Kidney tubule cell (primary cell): ENCODE measurements at regions not wholly inside any gene's neighbourhood (a gene's known extent, or its start where the extent isn't known, plus 50 kb on each side); places are given as distances from the start of the nearest gene placed in this dataset.
"Not testable (repeated sequence)": the region's sequence is repeated elsewhere in the genome, so short reads cannot be mapped to it uniquely, and the experiment has no call there.

ENCODE experiments used
- DNase-seq: peaks from one replicate; pipeline ENCODE4 v3.0.0-alpha.2; 2018; ENCODE audit warnings: low spot score

DNA sequence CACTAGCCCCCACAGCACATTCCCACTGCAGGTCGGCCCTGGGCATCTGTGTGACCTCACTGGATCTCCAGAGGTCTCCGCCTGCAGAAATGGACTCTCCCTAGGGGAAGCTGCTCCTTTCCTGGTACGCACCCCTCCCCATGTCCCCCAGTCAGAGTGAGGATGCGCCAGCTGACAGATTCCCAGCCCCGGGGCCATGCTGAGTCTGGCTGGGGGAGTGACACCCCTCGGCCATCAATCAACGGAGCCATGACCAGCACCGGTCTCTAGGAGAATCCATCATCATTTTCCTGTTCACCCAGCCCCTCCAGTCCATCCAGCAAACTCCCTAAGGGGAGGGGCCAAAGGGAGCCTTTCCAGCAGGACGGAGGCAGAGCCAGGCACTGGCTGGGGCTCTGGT, 68.7 kb upstream of the PAX7 start:
- no peak for DNase-seq

DNA sequence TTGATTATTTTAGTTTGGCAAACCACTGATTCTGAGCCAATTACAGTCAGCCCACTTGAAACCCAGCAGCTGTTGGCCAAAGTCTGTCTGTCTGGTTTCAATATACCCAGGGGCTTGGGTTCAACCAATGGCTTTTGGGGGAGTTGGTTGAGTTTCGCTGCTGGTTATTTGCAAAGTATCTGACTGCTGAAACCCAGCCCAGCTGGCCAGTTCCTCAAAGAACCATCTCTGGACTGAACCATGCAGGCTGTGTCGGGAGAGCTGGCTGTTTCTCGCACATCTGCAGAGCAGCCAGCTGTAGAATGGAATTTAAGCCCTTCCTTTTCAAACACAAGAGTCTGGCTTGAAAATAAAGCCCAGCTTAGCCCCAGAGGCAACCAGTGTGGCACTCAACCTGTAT, 66.0 kb upstream of the PAX7 start:
- no peak for DNase-seq

DNA sequence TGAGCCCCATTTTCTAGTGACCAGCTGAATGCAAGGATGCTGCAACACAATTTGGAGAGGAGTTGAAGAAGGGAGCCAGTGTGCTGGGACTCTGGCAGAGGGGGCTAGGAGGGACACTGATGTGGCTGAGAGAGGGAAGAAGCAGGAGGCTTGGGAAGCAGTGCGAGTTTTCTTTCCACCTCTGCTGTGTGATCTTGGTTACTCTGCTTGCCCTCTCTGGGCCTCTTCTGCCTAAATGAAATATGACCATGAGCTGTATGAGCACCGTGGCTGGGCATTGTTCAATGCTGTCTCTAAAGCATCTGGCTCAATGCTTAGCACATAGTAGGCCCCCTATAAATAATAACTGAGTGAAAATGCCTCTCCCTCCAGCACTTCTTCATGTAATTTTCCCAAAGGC, 65.3 kb upstream of the PAX7 start:
- no peak for DNase-seq

DNA sequence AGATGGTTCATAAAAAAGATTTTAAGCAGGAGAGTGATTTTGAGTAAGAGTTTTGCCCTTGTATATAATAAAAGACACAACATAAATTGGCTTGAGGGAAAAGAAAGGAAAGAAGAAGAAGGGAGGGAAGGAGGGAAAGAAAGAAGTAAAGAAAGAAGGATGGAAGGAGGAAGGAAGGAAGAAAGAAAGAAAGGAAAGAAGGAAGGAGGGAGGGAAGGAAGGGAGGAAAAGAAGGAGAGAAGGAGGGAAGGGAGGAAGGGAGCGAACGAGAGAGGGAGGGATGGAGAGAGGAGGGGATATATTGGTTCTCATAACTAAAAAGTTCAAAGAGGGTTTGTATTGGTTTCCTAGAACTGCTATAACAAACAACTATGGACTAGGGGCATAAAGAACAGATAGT, 62.2 kb upstream of the PAX7 start:
- DNase-seq = no peak

DNA sequence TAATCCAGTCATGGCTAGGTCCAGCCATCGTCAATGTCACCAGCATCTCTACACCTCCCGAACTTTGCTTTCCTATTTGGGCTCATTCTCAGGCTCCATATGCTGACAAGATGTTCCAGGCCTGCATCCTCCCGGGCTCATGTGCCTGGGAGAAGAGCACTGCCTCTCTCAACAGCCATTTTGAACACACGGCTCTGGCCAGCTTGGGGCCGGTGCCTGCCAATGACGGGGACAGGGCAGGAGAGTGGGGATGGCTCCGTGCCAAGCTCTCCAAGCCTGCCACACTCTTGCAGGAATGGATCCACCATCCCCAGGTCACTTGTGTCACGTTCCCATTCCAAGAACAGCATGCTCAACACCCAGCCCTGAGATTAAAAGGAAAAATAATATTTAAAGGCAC, 61.4 kb upstream of the PAX7 start:
- DNase-seq = no peak

DNA sequence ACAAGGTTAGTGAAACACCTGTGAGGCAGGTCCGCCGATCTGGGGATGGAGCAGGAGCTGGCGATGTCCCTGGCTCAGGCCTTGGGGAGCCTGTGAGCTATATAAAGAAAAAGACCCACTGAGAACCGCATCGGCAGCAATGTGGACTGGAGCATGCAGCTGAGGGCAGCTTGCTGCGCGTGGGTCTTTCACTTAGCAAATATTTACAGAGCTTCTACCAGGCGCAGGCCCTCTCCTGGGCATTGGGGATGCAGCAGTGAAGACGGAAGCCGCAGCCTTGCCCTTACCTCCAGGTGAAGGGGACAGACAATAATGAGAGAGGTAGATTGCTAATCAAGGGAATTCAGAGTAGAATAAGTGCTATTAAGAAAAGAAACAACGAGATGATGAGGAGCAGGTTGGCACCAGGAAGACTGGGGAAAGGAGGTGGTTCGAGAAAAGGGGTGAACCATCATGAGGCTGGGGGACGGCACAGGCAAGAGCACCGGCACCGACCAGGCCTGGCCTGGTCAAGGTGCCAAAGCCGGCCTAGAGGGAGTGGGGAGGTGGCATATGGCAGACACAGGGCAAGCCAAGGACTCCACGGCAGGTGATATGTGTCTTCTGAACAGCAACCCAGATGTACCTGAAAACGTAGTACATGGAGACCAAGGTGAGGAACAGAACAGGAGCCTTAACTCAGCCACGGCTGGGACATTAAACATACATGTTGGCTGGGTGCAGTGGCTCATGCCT, 60.7 kb upstream of the PAX7 start:
- DNase-seq = no peak

DNA sequence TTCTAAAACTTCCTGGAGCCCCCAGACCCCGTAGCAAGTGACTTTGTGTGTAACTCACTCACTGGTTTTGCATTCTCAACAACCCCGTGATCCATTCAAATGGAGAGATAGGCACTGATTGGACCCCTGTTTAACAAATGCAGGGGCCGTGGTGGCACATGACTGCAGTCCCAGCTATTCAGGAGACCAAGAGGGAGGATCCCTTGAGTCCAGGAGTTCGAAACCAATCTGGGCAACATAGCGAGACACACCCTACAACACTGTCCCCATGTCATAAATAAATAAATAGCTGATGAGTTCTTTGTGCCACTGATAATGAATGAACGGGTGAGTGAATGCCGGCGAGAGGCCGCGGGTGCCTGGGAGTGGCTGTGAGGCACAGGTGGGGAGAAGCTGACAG, 59.4 kb upstream of the PAX7 start:
- DNase-seq = no peak

DNA sequence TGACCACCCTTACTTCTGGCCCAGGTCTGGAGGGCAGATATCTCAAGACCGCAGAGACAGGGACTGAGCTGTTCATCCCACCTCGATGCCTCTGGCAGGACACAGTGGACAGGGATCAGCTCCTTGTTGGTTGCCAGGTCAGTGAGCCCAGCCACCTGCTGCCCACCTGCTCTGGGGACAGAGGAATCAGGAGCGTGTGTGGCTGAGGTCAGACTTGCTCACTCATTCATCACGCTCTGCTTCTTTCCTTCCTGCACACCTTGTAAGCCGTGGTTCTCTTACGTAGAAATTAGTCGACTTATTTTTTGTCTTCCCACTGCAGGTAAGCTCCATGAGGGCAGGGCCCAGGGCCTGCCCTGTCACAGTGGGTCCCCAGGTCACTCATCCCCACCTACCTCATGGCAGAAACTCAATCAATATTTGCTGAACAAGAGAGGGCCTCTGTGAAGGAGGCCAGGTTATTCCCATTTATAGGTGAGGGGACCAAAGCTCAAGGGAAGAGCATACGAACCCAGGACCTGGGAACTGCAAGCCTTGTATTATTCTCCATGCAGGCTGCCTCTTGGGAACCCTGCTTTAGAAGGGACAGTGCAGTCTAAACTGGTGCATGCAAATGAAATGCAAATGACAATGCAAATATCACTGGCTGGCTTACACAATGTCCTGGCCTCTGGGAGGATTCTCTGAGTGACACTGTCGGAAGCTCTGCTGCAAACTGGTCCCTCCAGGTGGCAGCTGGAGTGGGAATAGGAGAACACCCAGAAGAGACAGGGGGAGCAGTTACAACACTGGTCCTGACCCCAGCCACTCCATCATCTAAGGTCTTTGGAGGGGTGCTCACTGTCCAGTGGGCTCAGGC, 58.4 kb upstream of the PAX7 start:
- DNase-seq = no peak

DNA sequence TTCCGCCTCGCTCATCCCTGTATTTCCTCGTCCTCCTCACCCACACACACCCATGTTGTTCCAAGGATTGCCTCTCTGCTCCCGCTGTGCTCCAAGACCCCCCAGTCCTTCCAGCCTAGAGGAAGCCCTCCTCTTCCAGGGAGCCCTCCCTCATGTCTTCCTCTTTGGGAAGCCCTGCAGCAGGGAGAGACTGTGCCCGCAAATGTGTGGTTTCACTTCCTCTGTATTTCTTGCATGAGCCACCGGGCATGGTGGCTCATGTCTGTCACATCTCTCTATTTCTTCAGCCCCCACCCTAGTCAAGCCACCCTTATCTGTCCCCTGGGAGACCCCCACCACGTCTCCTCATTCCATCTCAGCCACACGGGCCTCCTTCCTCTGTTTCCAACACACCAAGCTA, 57.5 kb upstream of the PAX7 start:
- DNase-seq = no peak

DNA sequence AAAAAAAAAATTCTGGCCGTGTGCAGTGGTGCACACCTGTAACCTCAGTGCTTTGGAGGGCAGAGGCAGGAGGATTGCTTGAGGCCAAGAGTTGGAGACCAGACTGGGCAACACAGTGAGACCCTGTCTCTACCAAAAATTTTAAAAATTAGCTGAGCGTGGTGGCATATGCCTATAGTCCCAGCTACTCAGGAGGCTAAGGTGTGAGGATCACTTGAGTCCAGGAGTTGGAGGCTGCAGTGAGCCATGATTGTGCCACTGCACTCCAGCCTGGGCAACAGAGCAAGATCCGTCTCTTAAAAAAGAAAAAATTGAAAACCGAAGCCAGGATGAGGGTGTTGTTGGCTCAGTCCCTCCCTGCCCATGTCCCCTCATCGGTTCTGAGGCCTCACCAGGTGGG, 55.9 kb upstream of the PAX7 start:
- no peak for DNase-seq

DNA sequence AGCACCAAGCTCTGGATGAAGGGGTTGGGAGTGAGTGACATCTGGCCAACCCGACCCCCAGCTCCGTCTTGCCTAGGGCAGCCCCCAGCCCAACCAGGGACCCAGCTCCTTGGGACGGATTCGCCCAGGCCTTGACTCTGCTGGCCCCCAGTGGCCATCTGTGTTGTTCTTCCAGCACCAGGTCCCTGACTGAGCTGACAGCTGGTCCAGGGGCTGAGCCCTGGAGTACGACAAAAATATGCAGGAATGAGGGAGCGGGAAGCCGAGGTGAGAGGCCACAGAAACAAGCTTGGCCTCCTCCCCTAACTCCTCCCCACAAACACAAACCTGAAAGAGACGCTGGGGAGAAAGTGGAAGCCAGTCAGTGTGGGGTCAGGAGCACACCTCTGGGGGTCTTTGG, 55.0 kb upstream of the PAX7 start:
- DNase-seq = peak; percentile 55

DNA sequence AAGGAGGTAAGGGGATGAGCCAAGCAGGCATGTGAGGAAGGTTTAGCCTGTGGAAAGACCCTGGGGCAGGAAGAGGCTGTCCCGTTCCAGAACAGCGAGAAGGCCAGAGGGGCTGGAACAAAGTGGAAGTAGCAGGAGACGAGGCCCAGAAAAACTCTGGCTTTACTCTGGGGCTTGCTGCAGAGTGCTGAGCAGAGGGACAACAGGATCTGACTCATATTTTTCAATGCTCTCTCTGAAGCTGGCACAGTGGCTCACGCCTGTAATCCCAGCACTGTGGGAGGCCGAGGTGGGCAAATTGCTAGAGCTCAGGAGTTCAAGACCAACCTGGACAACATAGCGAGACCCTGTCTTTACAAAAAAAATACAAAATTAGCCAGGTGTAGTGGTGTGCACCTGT, 52.4 kb upstream of the PAX7 start:
- DNase-seq = no peak

DNA sequence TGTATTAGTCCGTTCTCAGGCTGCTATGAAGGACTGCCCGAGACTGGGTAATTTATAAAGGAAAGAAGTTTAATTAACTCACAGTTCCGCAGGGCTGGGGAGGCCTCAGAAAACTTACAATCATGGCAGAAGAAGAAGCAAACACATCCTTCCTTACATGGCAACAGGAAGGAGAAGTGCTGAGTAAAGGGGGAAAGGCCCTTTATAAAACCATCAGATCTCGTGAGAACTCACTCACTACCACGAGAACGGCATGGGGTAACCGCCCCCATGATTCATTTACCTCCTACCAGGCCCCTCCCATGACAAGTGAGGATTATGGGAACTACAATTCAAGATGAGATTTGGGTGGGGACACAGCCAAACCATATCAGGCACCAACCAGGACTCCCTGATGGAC, 51.4 kb upstream of the PAX7 start:
- DNase-seq = not testable (repeated sequence)

DNA sequence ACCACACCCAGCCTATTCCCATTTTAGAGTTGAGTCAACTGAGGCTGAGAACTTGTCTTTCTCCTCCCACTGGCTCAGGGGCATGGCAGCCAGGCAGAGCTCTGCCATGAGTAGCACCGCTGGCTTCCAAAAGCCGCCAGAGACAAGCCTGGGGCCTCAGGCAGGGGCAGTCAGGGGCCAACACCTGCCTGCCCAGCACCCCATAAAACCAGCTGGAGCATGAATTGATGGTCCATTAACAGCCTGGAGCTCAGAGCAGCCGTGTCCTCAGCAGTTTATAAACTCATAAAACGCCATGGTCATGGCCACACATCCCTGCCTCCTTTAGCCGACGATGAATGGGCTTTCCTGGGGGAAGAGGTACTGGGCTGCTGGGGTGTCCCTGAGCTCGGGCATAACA, 50.6 kb upstream of the PAX7 start:
- DNase-seq = no peak

DNA sequence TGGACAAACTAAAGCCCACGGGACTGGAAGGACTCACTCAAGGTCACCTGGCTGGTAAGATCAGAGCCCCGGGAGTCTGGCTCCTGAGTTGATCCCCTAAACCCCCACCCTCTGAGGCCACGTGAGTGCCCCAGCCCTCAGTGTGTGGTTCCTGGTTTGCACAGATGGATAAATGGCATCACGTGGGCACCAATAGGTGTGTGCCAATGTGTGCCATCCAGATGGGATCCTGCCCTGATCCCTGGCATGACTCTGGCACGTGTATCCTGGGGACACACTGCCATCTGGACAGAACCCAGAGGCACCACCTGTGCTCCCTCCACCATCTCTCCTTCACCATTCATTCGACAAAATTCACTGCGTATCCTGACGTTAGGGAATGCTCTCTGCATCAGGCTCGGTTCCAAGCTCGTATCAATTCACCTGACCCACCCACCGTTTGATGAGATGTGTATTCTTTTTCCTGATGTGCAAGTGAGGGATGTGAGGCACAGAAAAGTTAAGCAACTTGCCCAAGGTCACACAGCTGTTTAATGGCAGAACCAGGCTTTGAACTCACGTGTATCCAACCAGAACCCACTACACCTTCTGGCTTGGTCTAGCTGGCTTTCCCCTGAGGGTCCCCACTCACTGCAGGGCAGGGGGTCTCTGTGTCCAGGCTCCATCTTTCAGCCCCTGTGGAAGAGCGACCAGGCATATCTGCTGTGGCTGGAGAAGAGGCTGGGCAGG, 49.8 kb upstream of the PAX7 start:
- DNase-seq = no peak
